GM21515 (cell line): ENCODE measurements at regions not wholly inside any gene's neighbourhood (a gene's known extent, or its start where the extent isn't known, plus 50 kb on each side); places are given as distances from the start of the nearest gene placed in this dataset.

Source experiments
- ATAC-seq: cut with Tn5 transposase; IDR thresholded peaks from one replicate; pipeline ENCODE4 v1.9.1; 2021; ENCODE audit not compliant: unreplicated experiment

DNA sequence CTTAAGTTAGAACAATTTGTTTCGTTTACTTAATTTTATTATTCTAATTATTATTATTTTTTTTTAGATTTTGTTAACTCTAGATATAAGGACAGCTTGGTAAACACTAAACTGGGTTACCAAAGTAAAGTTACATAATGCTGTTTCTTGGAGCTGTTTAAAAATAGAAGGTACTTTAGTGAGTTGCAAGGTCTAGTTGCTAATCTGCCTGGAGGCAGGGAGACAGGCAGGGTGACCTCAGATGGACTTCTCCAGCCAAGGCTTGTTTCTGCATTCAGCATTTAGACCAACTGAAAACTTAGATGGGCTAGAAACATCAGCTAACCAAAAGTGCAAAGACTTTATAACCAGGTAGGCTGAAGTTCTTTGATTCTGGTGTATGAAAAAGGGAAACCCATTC lies 336.4 kb upstream of the GRM7 start:
- ATAC-seq: no peak

DNA sequence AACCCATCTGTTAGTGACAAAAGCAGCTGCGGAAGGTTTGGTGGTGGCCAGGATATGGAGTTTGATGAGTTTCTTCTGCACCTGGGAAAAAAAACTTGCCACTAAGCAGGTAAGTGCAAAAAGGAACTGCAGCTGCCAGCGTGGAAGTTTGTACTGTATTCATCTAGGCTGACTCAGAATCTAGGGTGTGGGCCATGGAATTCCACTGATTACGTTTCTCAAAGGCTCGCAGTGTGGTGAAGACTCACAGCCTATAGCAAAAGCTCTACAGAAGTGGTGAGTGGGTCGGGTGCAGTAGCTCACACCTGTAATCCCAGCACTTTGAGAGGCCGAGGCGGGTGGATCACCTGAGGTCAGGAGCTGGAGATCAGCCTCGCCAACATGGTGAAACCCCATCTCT lies 334.6 kb upstream of the GRM7 start:
- ATAC-seq: no peak

GRCh38 chr3:6526861-6527260 lies 334.1 kb upstream of the GRM7 start:
- no peak for ATAC-seq

GRCh38 chr3:6528951-6529350 lies 332.0 kb upstream of the GRM7 start:
- ATAC-seq: no peak

DNA sequence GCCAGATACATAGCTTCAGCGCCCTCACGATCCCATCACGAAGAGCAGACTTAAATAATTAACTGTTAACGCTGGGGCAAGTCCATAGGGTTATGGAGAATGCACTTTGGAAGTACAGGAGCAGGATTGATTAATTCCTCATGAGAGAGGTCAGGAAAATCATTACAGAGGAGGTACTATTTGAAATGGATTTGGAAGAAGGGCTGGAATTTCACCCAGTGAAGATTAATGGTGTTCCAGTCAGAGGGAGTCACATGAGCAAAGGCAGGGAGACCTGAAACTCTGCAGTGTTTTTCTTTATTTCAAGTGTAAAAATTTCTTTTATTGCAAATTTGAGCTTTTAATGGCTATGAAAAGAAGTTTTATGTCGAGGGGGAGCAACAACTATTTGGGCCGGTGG lies 329.8 kb upstream of the GRM7 start:
- ATAC-seq: no peak

GRCh38 chr3:6532101-6532500 lies 328.8 kb upstream of the GRM7 start:
- ATAC-seq: no peak

DNA sequence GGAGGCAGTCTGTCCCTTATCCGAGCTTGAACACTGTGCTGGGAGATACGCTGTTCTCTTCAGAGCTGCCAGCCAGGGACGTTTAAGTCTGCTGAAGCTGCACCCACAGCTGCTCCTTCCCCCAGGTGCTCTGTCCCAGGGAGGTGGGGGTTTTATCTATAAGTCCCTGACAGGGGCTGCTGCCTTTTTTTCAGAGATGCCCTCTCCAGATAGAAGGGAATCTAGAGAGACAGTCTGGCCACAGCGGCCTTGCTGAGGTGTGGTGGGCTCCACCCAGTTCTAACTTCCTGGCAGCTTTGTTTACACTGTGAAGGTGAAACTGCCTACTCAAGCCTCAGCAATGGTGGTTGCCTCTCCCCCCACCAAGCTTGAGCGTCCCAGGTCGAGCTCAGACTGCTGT lies 319.9 kb upstream of the GRM7 start:
- ATAC-seq: no peak

GRCh38 chr3:6542795-6543194 lies 318.1 kb upstream of the GRM7 start:
- no peak for ATAC-seq

- ATAC-seq: no peak
These were observed 311.6 kb upstream of the GRM7 start for GRCh38 chr3:6549296-6549695.

- no peak for ATAC-seq
These were observed 309.8 kb upstream of the GRM7 start for GRCh38 chr3:6551165-6551564.

DNA sequence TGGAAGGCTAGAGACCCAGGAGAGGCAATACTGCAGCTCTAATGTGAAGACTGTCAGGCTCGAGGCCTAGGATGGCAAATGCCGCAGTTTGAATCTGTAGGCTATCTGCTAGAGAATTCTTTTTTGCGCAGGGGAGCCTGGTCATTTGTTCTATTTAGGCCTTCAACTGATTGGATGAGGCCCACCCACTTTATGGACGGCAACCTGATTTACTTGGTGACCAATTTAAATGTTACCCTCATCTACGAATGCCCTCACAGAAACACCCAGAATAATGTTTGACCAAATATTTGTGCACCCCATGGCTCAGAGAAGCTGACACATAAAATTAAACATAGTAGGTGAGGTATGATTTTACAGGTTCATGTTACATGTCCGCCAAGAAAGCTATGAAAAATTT lies 300.7 kb upstream of the GRM7 start:
- ATAC-seq: no peak

DNA sequence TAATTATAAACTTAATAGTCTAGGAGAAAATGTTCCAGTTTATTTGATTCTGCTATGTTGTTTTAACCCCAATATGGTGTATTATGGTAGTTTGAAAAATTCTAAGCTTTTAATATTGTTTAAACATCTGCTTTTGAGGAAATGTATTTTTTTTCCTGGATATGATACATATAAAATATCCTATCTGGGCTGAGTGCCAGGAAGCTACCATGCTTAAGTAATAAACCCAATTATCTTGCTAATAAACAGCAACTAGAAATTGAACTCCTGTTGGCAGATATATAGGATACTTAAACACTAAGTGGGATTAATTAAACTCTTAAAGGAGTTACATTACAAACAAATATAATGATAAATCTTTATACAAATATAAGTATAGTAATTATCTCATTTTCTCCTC lies 293.7 kb upstream of the GRM7 start:
- no peak for ATAC-seq

GRCh38 chr3:6568999-6569493 lies 291.9 kb upstream of the GRM7 start:
- ATAC-seq: no peak

DNA sequence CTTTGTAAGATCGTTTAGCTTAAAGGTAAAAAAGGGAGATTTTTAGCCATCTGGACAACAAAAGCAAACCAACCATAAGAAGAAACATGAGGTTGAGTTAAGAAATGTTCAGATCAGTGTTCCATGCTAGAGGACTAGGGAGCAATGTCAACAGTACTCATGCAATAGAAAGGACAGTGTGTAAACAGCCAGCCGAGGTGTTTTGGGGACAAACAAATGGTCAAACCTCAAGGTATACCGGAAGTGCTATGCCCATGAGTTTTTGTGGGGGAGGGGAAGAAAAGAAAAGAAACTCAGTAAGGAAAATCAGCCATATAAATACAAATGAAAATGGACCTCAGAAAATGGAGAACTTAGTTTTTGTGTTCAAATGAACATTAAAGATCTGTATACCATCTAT lies 289.5 kb upstream of the GRM7 start:
- ATAC-seq: no peak

GRCh38 chr3:6577584-6577983 lies 283.3 kb upstream of the GRM7 start:
- no peak for ATAC-seq

DNA sequence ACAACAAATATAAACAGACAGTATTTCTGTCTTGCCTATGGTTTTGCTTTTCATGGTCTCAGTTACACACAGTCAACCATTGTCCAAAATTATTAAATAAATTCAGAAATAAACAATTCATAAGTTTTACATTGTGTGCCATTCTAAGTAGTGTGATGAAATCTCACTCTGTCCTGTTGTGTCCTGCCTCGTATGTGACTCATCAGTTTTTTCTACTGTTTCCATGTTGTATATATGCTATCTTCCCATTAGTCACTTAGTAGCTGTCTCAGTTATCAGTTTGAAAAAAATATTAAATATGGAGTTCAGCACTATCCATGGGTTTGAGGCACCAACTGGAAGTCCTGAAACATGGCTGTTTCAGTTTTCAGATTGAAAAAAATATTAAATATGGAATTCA lies 282.4 kb upstream of the GRM7 start:
- ATAC-seq: no peak

DNA sequence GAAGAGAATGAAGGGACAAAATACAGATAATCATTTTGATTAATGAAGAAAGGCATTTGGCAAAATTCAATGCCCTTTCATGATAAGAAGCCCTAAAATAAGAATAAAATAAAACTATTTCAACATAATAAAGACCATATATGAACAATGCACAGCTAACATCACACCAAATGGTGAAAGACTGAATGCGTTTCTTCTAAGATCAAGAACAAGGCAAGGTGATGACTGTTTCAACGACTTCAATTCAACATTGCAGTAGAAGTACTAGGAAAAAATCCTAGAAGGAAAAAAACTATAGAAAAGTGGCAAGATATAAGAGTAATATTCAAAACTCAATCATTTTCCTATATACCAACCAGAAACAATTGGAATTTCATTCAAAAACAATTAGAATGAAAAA lies 280.1 kb upstream of the GRM7 start:
- no peak for ATAC-seq

GRCh38 chr3:6585360-6585759 lies 275.6 kb upstream of the GRM7 start:
- no peak for ATAC-seq

- no peak for ATAC-seq
These were observed 260.7 kb upstream of the GRM7 start for GRCh38 chr3:6600237-6600636.

DNA sequence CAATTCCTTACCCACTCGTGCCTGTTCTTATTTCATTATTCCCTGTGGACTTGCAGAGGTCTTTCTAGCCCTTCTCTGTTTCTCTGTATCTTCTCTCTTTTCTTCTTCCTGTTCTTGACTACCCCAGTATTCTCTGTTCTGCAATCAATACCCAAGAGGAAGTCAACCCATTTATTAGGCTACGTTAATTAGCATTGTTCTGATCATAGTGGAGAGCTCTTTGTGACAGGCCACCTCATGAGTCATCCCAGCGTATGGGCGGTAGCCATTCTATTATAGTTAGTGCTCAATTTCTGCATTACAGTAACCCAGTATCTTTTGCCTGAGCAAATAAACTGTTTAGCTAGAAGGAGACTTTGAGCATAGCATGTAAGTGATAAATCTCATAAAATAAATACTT lies 259.5 kb upstream of the GRM7 start:
- ATAC-seq: no peak

DNA sequence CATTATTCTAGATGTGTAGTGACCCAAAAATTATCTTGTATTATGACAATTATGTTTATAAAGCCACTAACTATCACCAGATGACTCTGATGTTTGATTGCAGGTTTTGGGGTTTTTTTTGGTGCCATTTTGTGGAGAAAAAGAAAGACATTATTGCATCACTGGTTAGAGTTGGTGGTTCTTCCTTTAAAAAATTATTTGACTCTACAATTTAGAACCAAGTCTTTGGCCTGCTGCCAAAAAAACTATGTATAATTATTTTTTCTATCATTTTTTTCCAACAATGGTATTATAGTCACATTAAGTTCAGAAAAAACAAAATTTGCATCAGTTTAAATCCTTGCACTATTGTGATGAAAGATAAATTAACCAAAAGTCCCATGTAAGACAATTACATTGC lies 258.6 kb upstream of the GRM7 start:
- ATAC-seq: no peak

GRCh38 chr3:6605227-6605626 lies 255.7 kb upstream of the GRM7 start:
- no peak for ATAC-seq

DNA sequence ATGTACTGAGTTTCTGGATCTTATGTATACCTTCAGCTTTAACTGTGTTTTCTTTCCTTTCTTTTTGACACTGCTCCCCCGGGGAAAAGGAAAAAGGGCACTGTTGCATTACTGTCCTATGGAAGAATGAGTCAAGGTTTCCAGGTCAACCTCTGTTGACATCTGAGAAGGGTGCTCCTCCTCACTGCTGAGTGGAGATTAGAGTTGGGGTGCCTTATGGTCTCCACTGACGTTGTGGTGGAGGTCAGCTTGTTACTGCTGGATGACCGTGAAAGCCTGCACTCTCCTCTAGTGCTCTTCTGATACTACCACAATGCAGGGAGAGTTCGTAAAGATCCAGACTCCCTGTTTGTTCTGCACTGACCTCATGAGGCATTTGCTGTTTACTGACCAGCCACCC lies 252.1 kb upstream of the GRM7 start:
- ATAC-seq: no peak

DNA sequence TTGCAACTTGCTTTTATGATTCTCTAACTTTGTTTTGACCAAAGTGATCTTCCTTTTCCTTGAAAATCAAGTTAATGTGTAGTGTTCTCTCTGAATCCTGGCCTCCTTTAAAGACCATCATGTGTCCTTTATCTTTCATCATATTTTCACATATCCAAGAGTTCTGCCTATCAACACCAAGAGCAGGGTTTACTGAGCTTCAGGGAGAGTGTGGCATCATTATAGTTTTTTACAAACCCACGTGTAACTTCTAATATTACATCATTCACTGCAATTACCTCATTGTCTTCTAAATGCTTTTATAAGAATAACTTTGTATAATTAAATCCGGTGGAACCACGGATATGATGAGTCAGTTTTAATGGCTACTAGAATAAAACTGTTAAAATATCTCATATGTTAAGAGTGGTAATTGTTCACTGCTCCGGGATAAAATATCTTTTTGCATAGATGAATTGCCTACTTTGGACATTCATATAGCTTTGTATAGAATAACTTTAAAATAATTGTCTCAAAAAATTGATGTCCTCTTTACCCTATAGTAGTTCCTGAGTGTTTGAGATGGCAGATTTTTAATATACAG lies 248.8 kb upstream of the GRM7 start:
- ATAC-seq: no peak
